Endodermal cell (in vitro differentiated cells): ENCODE measurements at regions not wholly inside any gene's neighbourhood (a gene's known extent, or its start where the extent isn't known, plus 50 kb on each side); places are given as distances from the start of the nearest gene placed in this dataset.

ENCODE experiments used
- DNase-seq: peaks from one replicate; pipeline ENCODE4 v3.0.0-alpha.2; 2017
- H3K27ac ChIP-seq: 2 replicates; pipeline ENCODE4 v1.5.1; 2013; ENCODE audit warnings: mild to moderate bottlenecking, low read depth, low read length, moderate library complexity
- H3K27me3 ChIP-seq: 2 replicates; pipeline ENCODE4 v1.6.1; 2013; ENCODE audit warnings: mild to moderate bottlenecking, low read length, moderate library complexity; ENCODE audit not compliant: insufficient read depth, control insufficient read depth, poor library complexity, severe bottlenecking
- H3K36me3 ChIP-seq: 2 replicates; pipeline ENCODE4 v1.7.0; 2013; ENCODE audit warnings: mild to moderate bottlenecking, low read length, moderate library complexity; ENCODE audit not compliant: control insufficient read depth, insufficient read depth
- H3K4me1 ChIP-seq: one replicate; pipeline ENCODE4 v1.7.0; 2013; ENCODE audit warnings: low read length; ENCODE audit not compliant: control insufficient read depth, insufficient read depth
- H3K4me3 ChIP-seq: 2 replicates; pipeline ENCODE4 v1.5.1; 2013; ENCODE audit warnings: mild to moderate bottlenecking, low read length, moderate library complexity
- H3K9ac ChIP-seq: 2 replicates; pipeline ENCODE4 v1.6.1; 2013; ENCODE audit warnings: mild to moderate bottlenecking, low read length, moderate library complexity; ENCODE audit not compliant: poor library complexity, severe bottlenecking; ENCODE audit errors: extremely low read depth
- H3K9me3 ChIP-seq: 2 replicates; pipeline ENCODE4 v1.6.1; 2013; ENCODE audit warnings: mild to moderate bottlenecking, low read length, moderate library complexity; ENCODE audit not compliant: control insufficient read depth
- H3K27ac Mint-ChIP-seq: 2 replicates; pipeline ENCODE4 v1.8.0; 2020; ENCODE audit warnings: mixed read lengths
- H3K27me3 Mint-ChIP-seq: 2 replicates; pipeline ENCODE4 v1.8.0; 2021; ENCODE audit warnings: mild to moderate bottlenecking, mixed read lengths; ENCODE audit not compliant: insufficient read depth
- H3K36me3 Mint-ChIP-seq: 2 replicates; pipeline ENCODE4 v1.8.0; 2020; ENCODE audit warnings: low read depth, mixed read lengths
- H3K4me1 Mint-ChIP-seq: 2 replicates; pipeline ENCODE4 v1.8.0; 2020; ENCODE audit warnings: mixed read lengths
- H3K4me3 Mint-ChIP-seq: 2 replicates; pipeline ENCODE4 v1.8.0; 2020; ENCODE audit warnings: mild to moderate bottlenecking, moderate library complexity, mixed read lengths
- H3K9me3 Mint-ChIP-seq: 2 replicates; pipeline ENCODE4 v1.8.0; 2020; ENCODE audit warnings: mild to moderate bottlenecking, mixed read lengths
- CTCF ChIP-seq: fragments of 200-600 bp; sonication (generic); conservative IDR thresholded peaks from 2 replicates; pipeline ENCODE4 v1.5.0; 2021; ENCODE audit warnings: antibody characterized with exemption, mild to moderate bottlenecking
- WGBS, 2 experiments: methylation state at CpG; one replicate each; pipeline versions ENCODE4 v1.1.5 to v1.1.7; 2013; ENCODE audit warnings: missing lambda C conversion rate in 2 of 2, mixed read lengths in 1 of 2; ENCODE audit not compliant: insufficient coverage in 1 of 2, insufficient read length in 1 of 2; 5-methylcytosine and 5-hydroxymethylcytosine counted together

GRCh38 chrX:16476692-16477091, 173.3 kb upstream of the S100G start:
- no peak overlapping the region for H3K27ac ChIP-seq
- H3K9me3 ChIP-seq, result no peaks in the 10 kb centered on the region
- H3K27me3 Mint-ChIP-seq, result no peaks in the 10 kb centered on the region
- no peak for TF ChIP-seq CTCF
- H3K27ac Mint-ChIP-seq, result no peak overlapping the region
- no peak overlapping the region for H3K4me3 ChIP-seq
- no peaks in the 10 kb centered on the region for H3K9me3 Mint-ChIP-seq
- H3K36me3 ChIP-seq, result no peaks in the 10 kb centered on the region
- no peak overlapping the region for H3K9ac ChIP-seq
- H3K27me3 ChIP-seq, result no peaks in the 10 kb centered on the region
- WGBS, 2 experiments, result 86% methylated on average over 2 of the region's 2 CpGs; no CpG with 5 or more reads in 1 of the 2 experiments
- H3K4me1 ChIP-seq, result no peaks in the 10 kb centered on the region
- DNase-seq, result no peak
- no peak overlapping the region for H3K4me3 Mint-ChIP-seq
- peaks cover 26% of the 10 kb centered on the region for H3K36me3 Mint-ChIP-seq
- peaks cover 18% of the 10 kb centered on the region for H3K4me1 Mint-ChIP-seq

- Mint-ChIP-seq H3K4me3 (no peak overlapping the region), H3K9me3 (no peaks in the 10 kb centered on the region), H3K4me1 (peaks cover 25% of the 10 kb centered on the region), H3K36me3 (peaks cover 15% of the 10 kb centered on the region), H3K27ac (no peak overlapping the region), H3K27me3 (no peaks in the 10 kb centered on the region)
- no peak for DNase-seq
- no peak overlapping the region for H3K27ac ChIP-seq
- no peaks in the 10 kb centered on the region for H3K27me3 ChIP-seq
- 87 to 92% methylated on average over 3 to 5 of the region's 5 CpGs for WGBS, 2 experiments
- no peaks in the 10 kb centered on the region for H3K9me3 ChIP-seq
- H3K4me3 ChIP-seq, result no peak overlapping the region
- H3K9ac ChIP-seq, result no peak overlapping the region
- no peaks in the 10 kb centered on the region for H3K36me3 ChIP-seq
- TF ChIP-seq CTCF, result no peak
- H3K4me1 ChIP-seq, result no peaks in the 10 kb centered on the region
These were observed 170.6 kb upstream of the S100G start for GRCh38 chrX:16479206-16479869.

GRCh38 chrX:16480049-16480448, 169.9 kb upstream of the S100G start:
- Histone ChIP-seq H3K4me3 (no peak overlapping the region), H3K4me1 (no peaks in the 10 kb centered on the region), H3K9me3 (no peaks in the 10 kb centered on the region), H3K27ac (no peak overlapping the region), H3K27me3 (no peaks in the 10 kb centered on the region), H3K9ac (no peak overlapping the region), H3K36me3 (no peaks in the 10 kb centered on the region)
- no peak for TF ChIP-seq CTCF
- 92 to 93% methylated on average over 3 to 4 of the region's 4 CpGs for WGBS, 2 experiments
- Mint-ChIP-seq H3K27ac (no peak overlapping the region), H3K4me1 (peaks cover 29% of the 10 kb centered on the region), H3K4me3 (no peak overlapping the region), H3K27me3 (no peaks in the 10 kb centered on the region), H3K36me3 (peaks cover 9% of the 10 kb centered on the region), H3K9me3 (no peaks in the 10 kb centered on the region)
- DNase-seq, result no peak
